HepG2 (cell line): ENCODE measurements at regions not wholly inside any gene's neighbourhood (a gene's known extent, or its start where the extent isn't known, plus 50 kb on each side); places are given as distances from the start of the nearest gene placed in this dataset.

ENCODE experiments used
- ARHGAP35 ChIP-seq: sonication (generic); formaldehyde crosslinking; IDR thresholded peaks from 2 replicates; pipeline ENCODE4 v1.9.0; 2022; ENCODE audit warnings: mild to moderate bottlenecking, inconsistent platforms, moderate library complexity, missing genetic modification reagents, borderline replicate concordance
- FOXA3 ChIP-seq: IDR thresholded peaks from 2 replicates; pipeline ENCODE4 v1.6.1; 2016; ENCODE audit warnings: missing genetic modification reagents, missing compliant biosample characterization
- KLF6 ChIP-seq: IDR thresholded peaks from 2 replicates; pipeline ENCODE4 v1.8.0; 2016; ENCODE audit warnings: missing biosample characterization, missing genetic modification reagents
- NR3C1 ChIP-seq: sonication (generic); formaldehyde crosslinking; IDR thresholded peaks from 2 replicates; pipeline ENCODE4 v1.4.0; 2020; ENCODE audit warnings: missing genetic modification reagents
- POLR2AphosphoS5 ChIP-seq: IDR thresholded peaks from 2 replicates; pipeline ENCODE4 v1.6.1; 2012; ENCODE audit warnings: low read depth, low read length
- ZBTB25 ChIP-seq: IDR thresholded peaks from 2 replicates; pipeline ENCODE4 v1.6.1; 2018; ENCODE audit warnings: missing genetic modification reagents
- TF ChIP-seq, protein P1 (sequence below): IDR thresholded peaks from 2 replicates; pipeline ENCODE4 v1.6.1; 2016; ENCODE audit warnings: missing biosample characterization, missing genetic modification reagents, low read depth

- TF ChIP-seq ZBTB25 (CRISPR knock-in tag) = no peak
- TF ChIP-seq, protein P1, sequence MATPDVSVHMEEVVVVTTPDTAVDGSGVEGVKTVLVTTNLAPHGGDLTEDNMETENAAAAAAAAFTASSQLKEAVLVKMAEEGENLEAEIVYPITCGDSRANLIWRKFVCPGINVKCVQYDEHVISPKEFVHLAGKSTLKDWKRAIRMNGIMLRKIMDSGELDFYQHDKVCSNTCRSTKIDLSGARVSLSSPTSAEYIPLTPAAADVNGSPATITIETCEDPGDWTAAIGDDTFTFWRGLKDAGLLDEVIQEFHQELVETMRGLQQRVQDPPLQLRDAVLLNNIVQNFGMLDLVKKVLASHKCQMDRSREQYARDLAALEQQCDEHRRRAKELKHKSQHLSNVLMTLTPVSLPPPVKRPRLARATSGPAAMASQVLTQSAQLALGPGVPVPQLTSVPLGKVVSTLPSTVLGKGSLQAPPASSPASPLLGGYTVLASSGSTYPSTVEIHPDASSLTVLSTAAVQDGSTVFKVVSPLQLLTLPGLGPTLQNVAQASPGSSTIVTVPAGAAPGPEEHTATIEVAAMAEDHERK (CRISPR knock-in tag) = no peak
- no peak for TF ChIP-seq ARHGAP35 (CRISPR knock-in tag)
- TF ChIP-seq FOXA3 = no peak
- no peak for TF ChIP-seq NR3C1 (CRISPR knock-in tag)
- no peak for TF ChIP-seq POLR2AphosphoS5
- no peak for TF ChIP-seq KLF6 (CRISPR knock-in tag)
Observed at GRCh38 chr17:70375813-70376770, 206.8 kb downstream of the KCNJ2 start.
